Nephron progenitor cell (in vitro differentiated cells): ENCODE measurements at regions not wholly inside any gene's neighbourhood (a gene's known extent, or its start where the extent isn't known, plus 50 kb on each side); places are given as distances from the start of the nearest gene placed in this dataset.

Experiments
- DNase-seq: peaks from one replicate; pipeline ENCODE4 v3.0.0; 2021
- H3K27ac Mint-ChIP-seq: 2 replicates; pipeline ENCODE4 v1.8.0; 2021; ENCODE audit warnings: mild to moderate bottlenecking, moderate library complexity, mixed read lengths
- H3K27me3 Mint-ChIP-seq: 2 replicates; pipeline ENCODE4 v1.8.0; 2021; ENCODE audit warnings: mild to moderate bottlenecking, low read depth, mixed read lengths; ENCODE audit not compliant: poor library complexity
- H3K36me3 Mint-ChIP-seq: 2 replicates; pipeline ENCODE4 v1.8.0; 2021; ENCODE audit warnings: low read depth, mixed read lengths
- H3K4me1 Mint-ChIP-seq: 2 replicates; pipeline ENCODE4 v1.8.0; 2021; ENCODE audit warnings: mixed read lengths
- H3K4me3 Mint-ChIP-seq: 2 replicates; pipeline ENCODE4 v1.8.0; 2021; ENCODE audit warnings: mild to moderate bottlenecking, moderate library complexity, mixed read lengths
- H3K9me3 Mint-ChIP-seq: 2 replicates; pipeline ENCODE4 v1.8.0; 2021; ENCODE audit warnings: mild to moderate bottlenecking, moderate library complexity, mixed read lengths
- CTCF ChIP-seq: fragments of 200-600 bp; sonication (generic); IDR thresholded peaks from 2 replicates; pipeline ENCODE4 v1.5.0; 2021; ENCODE audit warnings: antibody characterized with exemption

- Mint-ChIP-seq H3K36me3 (peaks cover 14% of the 10 kb centered on the region), H3K9me3 (no peaks in the 10 kb centered on the region), H3K27ac (peak overlapping the region; percentile 8), H3K4me1 (peaks cover 57% of the 10 kb centered on the region), H3K27me3 (no peaks in the 10 kb centered on the region), H3K4me3 (no peak overlapping the region)
- no peak for DNase-seq
- no peak for TF ChIP-seq CTCF
Measured at GRCh38 chr4:56156141-56156540, 207.4 kb downstream of the CEP135 start.

- Mint-ChIP-seq H3K9me3 (no peaks in the 10 kb centered on the region), H3K36me3 (peaks cover 14% of the 10 kb centered on the region), H3K4me3 (no peak overlapping the region), H3K27ac (no peak overlapping the region), H3K27me3 (no peaks in the 10 kb centered on the region), H3K4me1 (peaks cover 51% of the 10 kb centered on the region)
- no peak for DNase-seq
- TF ChIP-seq CTCF: no peak
Measured at GRCh38 chr4:56155432-56155831, 206.7 kb downstream of the CEP135 start.

GRCh38 chr4:56149591-56149990, 200.8 kb downstream of the CEP135 start:
- Mint-ChIP-seq H3K27me3 (peaks cover 5% of the 10 kb centered on the region), H3K36me3 (peaks cover 33% of the 10 kb centered on the region), H3K4me3 (no peak overlapping the region), H3K9me3 (no peaks in the 10 kb centered on the region), H3K27ac (no peak overlapping the region), H3K4me1 (peaks cover 31% of the 10 kb centered on the region)
- no peak for DNase-seq
- no peak for TF ChIP-seq CTCF

GRCh38 chr4:56148428-56148827, 199.7 kb downstream of the CEP135 start:
- Mint-ChIP-seq H3K27me3 (peaks cover 5% of the 10 kb centered on the region), H3K27ac (no peak overlapping the region)

GRCh38 chr4:56147371-56147770, 198.6 kb downstream of the CEP135 start:
- peaks cover 10% of the 10 kb centered on the region for H3K4me1 Mint-ChIP-seq
- DNase-seq: no peak
- no peak for TF ChIP-seq CTCF
- peaks cover 38% of the 10 kb centered on the region for H3K36me3 Mint-ChIP-seq
- no peak overlapping the region for H3K27ac Mint-ChIP-seq
- H3K4me3 Mint-ChIP-seq: no peak overlapping the region
- H3K9me3 Mint-ChIP-seq: no peaks in the 10 kb centered on the region
- H3K27me3 Mint-ChIP-seq: peaks cover 5% of the 10 kb centered on the region

More at GRCh38 chr4:56148428-56148827, 199.7 kb downstream of the CEP135 start:
- Mint-ChIP-seq H3K4me3 (no peak overlapping the region), H3K4me1 (peaks cover 20% of the 10 kb centered on the region), H3K9me3 (no peaks in the 10 kb centered on the region), H3K36me3 (peaks cover 39% of the 10 kb centered on the region)
- no peak for TF ChIP-seq CTCF
- DNase-seq: no peak

- Mint-ChIP-seq H3K4me3 (no peak overlapping the region), H3K4me1 (peaks cover 10% of the 10 kb centered on the region), H3K9me3 (no peaks in the 10 kb centered on the region), H3K36me3 (peaks cover 41% of the 10 kb centered on the region), H3K27me3 (peaks cover 5% of the 10 kb centered on the region), H3K27ac (peak overlapping the region; percentile 54)
- DNase-seq: no peak
- no peak for TF ChIP-seq CTCF
Measured at GRCh38 chr4:56146956-56147355, 198.2 kb downstream of the CEP135 start.
